AG08395 (cell line): ENCODE measurements at regions not wholly inside any gene's neighbourhood (a gene's known extent, or its start where the extent isn't known, plus 50 kb on each side); places are given as distances from the start of the nearest gene placed in this dataset.
"Not testable (repeated sequence)": the region's sequence is repeated elsewhere in the genome, so short reads cannot be mapped to it uniquely, and the experiment has no call there.

ENCODE experiments used
- DNase-seq: peaks from one replicate; pipeline ENCODE4 v3.0.0; 2012; ENCODE audit warnings: mixed read lengths, low spot score

DNA sequence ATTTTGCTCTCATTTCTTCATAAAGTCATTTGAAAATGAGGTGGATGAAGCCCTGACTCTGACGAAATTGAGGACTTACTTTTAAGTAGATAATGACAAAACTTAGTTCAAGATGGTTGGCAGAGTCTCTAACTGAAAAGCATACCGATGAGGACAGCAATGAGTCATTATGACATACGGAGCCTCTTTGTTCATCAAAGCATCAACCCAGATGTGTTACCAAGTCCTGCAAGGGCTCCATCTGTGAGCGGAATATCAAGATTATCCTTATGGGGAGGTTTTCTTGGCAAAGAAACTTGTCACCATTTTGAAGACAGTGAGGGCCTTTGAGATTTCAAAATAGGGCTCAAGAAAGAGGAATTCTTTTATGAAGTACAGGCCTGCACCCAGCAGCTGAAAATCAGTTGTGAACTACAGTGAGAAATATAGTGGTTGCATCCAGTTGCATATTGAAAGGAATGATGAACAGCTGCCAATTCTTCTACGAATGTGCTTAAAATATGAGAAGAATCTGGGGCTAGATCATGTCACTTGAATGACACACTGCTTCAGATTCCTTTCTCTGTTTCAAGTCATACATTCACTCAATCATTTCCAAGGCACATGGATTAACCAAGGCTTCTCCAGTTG is 86.6 kb upstream of the SLC24A2 start:
- no peak for DNase-seq

DNA sequence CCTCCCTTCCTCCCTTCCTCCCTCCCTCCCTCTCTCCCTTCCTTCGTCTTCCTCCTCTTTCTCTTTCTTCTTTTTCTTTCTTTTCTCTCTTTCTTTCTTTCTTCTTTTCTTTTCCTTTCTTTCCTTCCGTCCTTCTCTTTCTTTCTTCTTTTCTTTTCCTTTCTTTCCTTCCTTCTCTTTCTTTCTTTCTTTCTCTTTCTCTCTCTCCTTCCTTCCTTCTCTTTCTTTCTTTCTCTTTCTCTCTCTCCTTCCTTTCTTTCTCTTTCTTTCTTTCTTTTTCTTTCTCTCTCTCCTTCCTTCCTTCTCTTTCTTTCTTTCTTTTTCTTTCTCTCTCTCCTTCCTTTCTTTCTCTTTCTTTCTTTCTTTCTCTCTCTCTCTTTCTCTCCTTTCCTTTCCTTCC is 84.4 kb upstream of the SLC24A2 start:
- not testable (repeated sequence) for DNase-seq

DNA sequence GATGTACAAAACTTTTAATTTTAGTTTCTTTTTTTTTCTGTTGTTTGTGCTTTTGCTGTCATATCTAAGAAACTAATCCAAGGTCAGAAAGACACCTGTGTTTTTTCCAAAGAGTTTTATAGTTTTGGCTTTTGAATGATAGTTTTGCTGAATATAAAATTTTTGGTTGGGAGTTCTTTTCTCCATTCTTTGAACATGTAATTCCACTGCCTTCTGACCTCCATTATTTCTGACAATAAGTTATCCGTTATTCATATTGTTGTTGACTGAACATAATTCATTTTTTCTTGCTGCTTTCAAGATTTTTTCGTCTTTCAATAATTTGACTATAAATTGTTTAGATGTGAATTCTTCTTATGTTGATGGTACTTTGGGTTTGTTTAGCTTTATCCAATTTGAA is 82.2 kb upstream of the SLC24A2 start:
- DNase-seq = no peak

DNA sequence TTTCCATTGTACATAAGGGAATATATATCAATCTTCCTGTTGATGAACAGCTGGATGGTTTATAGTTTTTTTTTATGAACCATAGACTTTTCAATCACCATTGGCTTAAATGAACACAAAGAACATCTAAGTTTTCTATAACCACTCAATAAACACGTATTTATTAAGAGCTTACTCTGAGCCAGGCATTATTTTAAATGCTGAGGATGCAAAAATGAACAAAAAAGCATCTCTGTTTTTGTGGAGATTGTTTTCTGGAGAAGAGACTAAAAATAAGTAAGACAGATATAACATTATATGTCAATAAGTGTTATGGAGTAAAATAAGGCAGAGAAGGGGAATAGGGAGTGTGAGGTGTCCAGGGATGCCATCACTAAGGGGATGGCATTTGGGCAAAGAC is 52.1 kb upstream of the SLC24A2 start:
- DNase-seq = no peak
